ENCODE measurements at regions not wholly inside any gene's neighbourhood (a gene's known extent, or its start where the extent isn't known, plus 50 kb on each side); places are given as distances from the start of the nearest gene placed in this dataset.
A peak's percentile ranks its signal among the peaks of the same experiment; 100 is the strongest.

DNA sequence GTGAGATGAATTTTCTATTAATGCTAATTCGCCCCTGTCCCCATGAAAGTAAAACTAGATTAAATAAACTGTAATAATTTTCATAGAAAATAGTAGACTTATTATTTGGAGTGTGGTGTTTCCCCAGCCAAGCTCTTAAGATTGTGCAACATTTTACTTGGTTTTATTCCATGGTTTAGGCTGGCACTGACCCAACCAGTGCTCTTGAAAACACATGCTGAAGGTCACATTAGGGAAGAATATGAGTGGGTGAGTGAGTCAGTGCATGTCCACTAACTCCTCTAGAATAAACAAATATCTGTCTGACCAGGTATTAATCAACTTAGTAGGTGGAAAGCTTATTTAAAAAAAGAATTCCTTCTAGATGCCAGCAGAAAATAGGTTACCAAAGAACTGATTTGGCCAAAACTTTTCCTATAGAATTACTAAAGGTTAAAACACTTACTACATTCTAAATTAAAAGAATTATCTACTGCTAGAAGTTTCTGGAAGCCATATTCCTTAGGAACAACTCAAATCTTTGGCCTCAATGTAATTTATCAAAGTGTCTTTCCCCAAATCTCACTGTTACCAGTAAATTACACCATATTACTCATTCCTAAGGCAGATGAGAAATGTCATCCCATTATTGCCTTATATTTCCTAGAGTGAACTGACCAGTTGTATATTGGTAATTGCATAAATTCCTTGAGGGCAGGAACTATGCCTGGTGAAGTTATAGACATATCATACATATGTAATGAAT, 89.7 kb upstream of the RGS1 start:
- Histone ChIP-seq H3K9me3 (replicated peaks; ENCODE audit: control insufficient read depth, insufficient read depth, low read length) (no peaks in the 10 kb centered on the region), H3K9ac (replicated peaks; ENCODE audit: extremely low read depth, insufficient read depth, low read length) (no peak overlapping the region), H4K20me1 (replicated peaks; ENCODE audit: control insufficient read depth, extremely low read depth, insufficient read depth, low read length) (no peaks in the 10 kb centered on the region), H3K27me3 (ENCODE audit: control insufficient read depth in 2 of 2, insufficient read depth in 2 of 2, low read length in 2 of 2) (no peaks in the 10 kb centered on the region), H3K4me2 (ENCODE audit: insufficient read depth, low read length) (no peak overlapping the region), H3K27ac (ENCODE audit: insufficient read depth, low read depth, low read length) (no peak overlapping the region), H3K79me2 (ENCODE audit: control insufficient read depth, insufficient read depth, low read length) (no peaks in the 10 kb centered on the region), H3K36me3 (ENCODE audit: control insufficient read depth in 2 of 2, extremely low read depth in 1 of 2, insufficient read depth in 2 of 2, low read length in 2 of 2) (no peaks in the 10 kb centered on the region), H3K4me1 (ENCODE audit: control insufficient read depth, extremely low read depth, insufficient read depth, low read length) (peaks cover 4% of the 10 kb centered on the region), H3K9me1 (replicated peaks; ENCODE audit: control insufficient read depth, extremely low read depth, insufficient read depth, low read length) (no peaks in the 10 kb centered on the region), H2AFZ (ENCODE audit: low read depth, low read length) (no peak overlapping the region), H3K4me3 (replicated peaks in 1 of 3; ENCODE audit: insufficient read depth in 1 of 3, low read depth in 1 of 3, low read length in 3 of 3) (no peak overlapping the region)
- ChIA-PET CTCF (interaction anchor here (1.0 to 1.5 kb wide), 3 partner anchors 8 to 124 kb away, joined by 3 to 5 read pairs (median 4); no protein-coding TSS in a partner anchor), POLR2A (interaction anchor here (0.7 kb wide), 1 partner anchor 466 kb away, joined by 3 read pairs; no protein-coding TSS in a partner anchor)
- dilution Hi-C loops (cut with MboI; ENCODE audit: extremely low pct_ligation_motif_present, low sequenced_read_pairs) (loop anchor here (25.0 kb wide), 2 partner anchors 101 to 326 kb away; partner anchors contain the start of genes RGS1 and RGS2), intact Hi-C loops (cut with micrococcal nuclease) (no loop called here)
- BruUV-seq (replicated peaks): no TSS peak
- DNase-seq (ENCODE audit: low read depth, low spot score) (peak; percentile 98), FAIRE-seq (peak; percentile 42)
- TF ChIP-seq FOS (IDR thresholded peaks at IDR 0.05; ENCODE audit: borderline replicate concordance, insufficient read depth, low read length) (peak; percentile 70), JUN (IDR thresholded peaks at IDR 0.05; ENCODE audit: borderline replicate concordance, insufficient read depth, insufficient read length, low read depth) (peak; percentile 35), POLR2A (IDR thresholded peaks at IDR 0.05; ENCODE audit: low read depth, low read length) (no peak), EZH2 (IDR thresholded peaks at IDR 0.05; ENCODE audit: borderline replicate concordance, low read depth, low read length, severe bottlenecking) (no peak), POLR2AphosphoS5 (IDR thresholded peaks at IDR 0.05; ENCODE audit: insufficient read depth, low read depth, low read length) (peak; percentile 16), MYC (IDR thresholded peaks at IDR 0.05; ENCODE audit: low read depth, low read length) (no peak), GATA2 (IDR thresholded peaks at IDR 0.05; ENCODE audit: insufficient read depth, insufficient read length, low read depth, low read length) (no peak)
- TF ChIP-seq, protein P1, sequence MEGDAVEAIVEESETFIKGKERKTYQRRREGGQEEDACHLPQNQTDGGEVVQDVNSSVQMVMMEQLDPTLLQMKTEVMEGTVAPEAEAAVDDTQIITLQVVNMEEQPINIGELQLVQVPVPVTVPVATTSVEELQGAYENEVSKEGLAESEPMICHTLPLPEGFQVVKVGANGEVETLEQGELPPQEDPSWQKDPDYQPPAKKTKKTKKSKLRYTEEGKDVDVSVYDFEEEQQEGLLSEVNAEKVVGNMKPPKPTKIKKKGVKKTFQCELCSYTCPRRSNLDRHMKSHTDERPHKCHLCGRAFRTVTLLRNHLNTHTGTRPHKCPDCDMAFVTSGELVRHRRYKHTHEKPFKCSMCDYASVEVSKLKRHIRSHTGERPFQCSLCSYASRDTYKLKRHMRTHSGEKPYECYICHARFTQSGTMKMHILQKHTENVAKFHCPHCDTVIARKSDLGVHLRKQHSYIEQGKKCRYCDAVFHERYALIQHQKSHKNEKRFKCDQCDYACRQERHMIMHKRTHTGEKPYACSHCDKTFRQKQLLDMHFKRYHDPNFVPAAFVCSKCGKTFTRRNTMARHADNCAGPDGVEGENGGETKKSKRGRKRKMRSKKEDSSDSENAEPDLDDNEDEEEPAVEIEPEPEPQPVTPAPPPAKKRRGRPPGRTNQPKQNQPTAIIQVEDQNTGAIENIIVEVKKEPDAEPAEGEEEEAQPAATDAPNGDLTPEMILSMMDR (IDR thresholded peaks at IDR 0.05; ENCODE audit: extremely low read depth in 1 of 2, insufficient read depth in 1 of 2, low read depth in 1 of 2, low read length in 2 of 2): no peak
- TF ChIP-seq, protein P2, sequence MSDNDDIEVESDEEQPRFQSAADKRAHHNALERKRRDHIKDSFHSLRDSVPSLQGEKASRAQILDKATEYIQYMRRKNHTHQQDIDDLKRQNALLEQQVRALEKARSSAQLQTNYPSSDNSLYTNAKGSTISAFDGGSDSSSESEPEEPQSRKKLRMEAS (IDR thresholded peaks at IDR 0.05; ENCODE audit: insufficient read depth, insufficient read length): no peak

All from endothelial cell of umbilical vein (primary cell).